GM19463 (cell line): ENCODE measurements at regions not wholly inside any gene's neighbourhood (a gene's known extent, or its start where the extent isn't known, plus 50 kb on each side); places are given as distances from the start of the nearest gene placed in this dataset.
"Not testable (repeated sequence)": the region's sequence is repeated elsewhere in the genome, so short reads cannot be mapped to it uniquely, and the experiment has no call there.

Source experiments
- ATAC-seq: cut with Tn5 transposase; IDR thresholded peaks from one replicate; pipeline ENCODE4 v1.9.1; 2021; ENCODE audit warnings: mild to moderate bottlenecking, moderate library complexity; ENCODE audit not compliant: unreplicated experiment

DNA sequence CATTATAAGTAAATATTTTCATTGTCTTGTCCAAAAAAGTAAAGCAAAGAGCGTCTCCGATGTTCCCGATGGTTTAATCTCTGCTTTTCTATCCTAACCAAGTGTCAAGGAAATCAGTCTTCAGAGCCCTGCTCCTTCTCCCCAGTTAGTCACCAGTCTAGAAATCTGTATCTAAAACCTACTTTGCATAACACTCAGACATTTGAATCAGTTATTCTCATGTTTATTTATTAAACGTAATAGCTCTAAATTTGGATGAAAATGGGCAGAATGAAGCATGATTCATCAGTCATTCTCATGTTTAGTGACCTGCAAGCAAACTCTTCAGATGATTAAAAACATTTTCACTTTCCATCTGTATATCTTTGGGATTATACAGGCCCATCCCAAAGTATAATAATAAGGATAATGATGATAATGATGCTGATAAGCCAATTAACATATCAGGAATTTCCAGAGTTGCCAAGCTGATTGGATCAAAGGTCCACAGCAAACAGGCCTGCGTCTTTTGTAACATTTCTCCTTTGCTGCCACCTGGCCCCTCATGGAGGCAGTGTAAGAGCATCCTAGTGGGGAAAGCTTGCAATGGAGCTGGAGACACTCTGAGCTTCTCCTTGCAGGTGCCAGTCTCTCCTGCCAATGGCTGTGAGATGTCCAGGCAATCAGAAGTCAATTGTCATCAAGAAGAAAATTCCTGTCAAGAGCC is 273.9 kb downstream of the IGSF11 start:
- peak; percentile 43 for ATAC-seq

DNA sequence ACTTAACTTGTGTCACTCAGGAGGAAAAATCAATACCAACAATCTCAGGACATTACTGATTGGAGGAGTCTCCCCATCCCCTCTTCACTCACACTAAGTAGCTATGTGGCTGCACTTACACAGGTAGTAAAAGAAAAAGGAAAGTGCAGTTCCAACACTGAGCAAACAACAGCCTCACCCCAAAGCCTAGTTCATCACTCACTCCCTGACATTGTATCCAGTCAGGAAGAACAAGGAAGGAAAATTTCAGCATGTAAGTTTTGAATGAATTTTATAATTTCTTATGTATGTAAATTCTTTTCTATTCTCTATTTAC is 273.4 kb downstream of the IGSF11 start:
- peak; percentile 15 for ATAC-seq

DNA sequence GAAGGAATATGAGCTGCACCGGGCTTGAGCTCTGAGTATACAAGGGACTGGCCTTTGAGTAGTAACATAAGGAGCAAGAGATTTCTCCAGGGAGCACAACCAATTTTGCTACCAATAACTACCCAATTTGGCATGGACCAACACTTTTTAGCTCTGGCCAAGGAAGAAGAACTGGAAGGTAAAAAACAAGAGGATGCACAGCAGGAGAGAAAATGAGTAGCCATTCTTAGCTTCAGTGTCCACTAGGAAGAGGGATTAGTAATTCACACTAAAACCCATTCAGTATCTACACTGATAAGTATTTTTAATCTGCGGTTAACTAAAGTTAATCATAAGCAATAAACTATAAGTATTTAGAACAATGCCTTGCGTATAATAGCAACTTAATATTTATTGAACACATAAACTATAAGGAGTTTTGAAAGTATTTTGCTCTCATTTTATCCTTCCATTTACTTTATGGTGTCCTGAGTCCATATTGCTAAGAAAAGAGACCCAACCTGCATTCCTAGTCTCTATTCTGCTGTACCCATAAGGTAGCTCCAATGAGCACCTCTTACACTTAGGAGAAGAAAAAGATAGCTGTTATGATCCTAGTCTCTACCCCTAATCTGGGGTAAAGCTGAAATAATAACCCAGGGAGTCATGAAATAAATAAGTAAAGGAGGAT is 268.9 kb downstream of the IGSF11 start:
- ATAC-seq: no peak

DNA sequence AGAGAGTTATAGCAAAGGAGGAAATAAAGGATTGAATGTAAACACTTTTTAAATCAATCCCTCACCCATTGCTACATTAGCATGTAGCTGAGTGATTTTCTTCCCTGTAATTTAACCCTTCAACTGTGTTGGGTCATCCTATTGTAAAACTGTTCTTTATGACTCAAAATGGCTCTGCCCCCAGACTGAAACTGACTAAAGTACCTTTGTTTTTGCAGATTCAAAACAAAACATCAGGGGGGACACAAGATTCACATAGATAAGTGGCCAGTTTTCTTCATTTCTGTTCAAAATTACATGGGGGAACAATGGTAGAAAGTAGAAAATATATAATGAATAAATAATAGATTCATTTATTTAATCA is 268.4 kb downstream of the IGSF11 start:
- ATAC-seq: no peak

DNA sequence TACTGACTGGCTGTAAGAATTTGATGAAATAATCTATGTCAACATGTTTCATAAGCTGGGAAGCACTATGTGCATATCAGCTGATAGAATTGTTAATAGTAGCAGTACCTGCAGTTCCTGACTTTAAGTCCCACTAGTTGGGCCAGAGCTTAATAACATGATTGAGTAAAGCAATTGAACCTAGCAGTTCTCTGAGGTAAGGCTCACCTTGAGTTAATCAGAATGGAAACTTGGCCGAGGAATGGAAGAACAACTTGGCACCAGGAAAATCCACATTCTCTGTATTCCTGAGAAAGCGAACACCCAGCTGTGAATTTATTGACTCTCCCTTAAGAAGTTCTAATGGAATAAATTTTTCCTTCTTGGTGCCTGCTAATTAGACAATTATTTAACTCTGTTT is 262.6 kb downstream of the IGSF11 start:
- no peak for ATAC-seq

DNA sequence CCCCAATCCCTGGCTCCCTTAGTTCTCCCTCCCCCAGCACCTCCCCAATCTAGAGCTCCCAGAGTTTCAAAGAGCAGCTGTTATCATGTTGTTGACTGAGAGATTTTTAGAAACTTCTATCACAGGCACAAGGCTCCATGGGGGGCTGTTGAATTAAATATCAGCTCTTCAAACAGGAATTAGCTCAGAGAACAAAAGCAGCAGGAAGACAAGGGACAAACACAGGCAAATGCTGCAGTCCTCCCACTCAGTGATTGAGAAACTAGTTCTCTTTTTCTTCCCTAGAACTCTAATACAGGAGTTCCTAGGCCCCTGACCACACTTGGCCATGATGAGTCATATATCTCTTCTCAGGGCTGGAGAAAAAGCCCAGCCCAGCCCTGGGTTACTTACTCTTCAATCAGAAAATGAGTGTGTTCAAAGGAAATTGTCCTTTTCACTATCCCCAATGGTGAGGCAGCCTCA is 262.1 kb downstream of the IGSF11 start:
- peak; percentile 99 for ATAC-seq

DNA sequence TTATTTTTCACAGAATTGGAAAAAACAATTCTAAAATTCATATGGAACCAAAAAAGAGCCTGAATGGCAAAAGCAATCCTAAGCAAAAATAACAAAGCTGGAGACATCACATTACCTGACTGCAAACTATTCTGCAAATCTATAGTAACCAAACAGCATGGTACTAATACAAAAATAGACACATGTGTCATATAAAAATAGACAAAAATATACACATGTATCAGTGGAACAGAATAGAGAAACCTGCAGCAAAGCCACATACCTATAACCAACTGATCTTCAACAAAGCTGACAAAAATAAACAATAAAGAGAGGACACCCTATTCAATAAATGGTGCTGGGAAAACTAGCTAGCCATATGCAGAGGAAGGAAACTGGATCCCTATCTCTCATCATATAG is 259.6 kb downstream of the IGSF11 start:
- ATAC-seq: no peak

DNA sequence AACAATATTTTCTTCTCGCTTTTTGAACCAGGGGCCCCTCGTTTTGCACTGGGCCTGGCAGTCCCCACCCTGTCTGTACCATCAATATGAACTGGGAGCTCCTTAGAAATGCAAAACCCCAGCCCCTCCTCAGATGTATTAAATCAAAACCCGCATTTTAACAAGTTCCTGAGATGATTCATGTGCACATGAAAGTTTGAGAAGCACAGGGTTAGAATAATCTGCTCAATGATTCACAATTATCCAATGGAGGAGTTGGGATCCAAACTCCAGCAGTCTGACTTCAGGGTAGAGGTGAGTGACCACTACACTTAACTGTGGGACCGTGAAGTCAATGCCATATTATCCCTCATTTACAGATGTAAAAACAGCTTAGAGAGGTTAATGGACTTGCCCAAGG is 256.4 kb downstream of the IGSF11 start:
- no peak for ATAC-seq

DNA sequence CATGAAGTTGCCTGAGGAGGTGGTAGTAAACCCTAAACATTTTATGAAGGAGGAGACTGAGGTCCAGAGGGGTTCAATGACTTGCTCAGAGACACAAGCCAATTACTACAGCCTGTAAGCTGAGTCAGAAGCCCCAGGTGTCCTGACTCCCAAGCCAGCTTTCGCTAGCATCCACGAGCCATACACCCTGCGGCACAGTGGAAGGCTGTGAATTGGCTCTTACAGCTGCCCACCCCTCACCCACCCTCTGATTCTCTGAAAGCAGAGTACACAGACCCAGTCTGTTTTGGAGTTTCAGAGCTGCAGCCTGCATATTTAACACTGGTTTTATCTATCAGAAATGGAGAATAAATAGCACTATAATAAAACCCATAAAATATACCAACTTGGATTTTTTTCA is 253.4 kb downstream of the IGSF11 start:
- no peak for ATAC-seq

DNA sequence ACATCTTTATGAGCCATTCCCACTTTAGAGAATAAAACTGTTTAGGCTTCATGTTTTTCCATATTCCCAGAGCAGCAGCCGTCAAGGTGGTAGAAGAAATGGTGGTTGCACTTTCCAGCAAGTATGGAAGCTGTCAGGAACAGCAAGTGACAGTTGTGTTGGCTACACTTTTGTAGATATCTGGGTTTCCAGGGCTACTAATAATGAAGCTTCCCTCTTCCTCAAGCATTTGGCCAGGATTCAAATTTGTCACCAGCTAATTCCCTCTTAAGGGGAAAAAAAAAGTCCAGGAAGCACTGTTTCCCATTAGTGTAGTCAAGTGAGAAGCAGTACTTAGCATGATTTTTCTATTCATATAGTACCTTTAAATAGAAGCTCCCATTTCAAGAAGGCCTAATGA is 252.8 kb downstream of the IGSF11 start:
- no peak for ATAC-seq

DNA sequence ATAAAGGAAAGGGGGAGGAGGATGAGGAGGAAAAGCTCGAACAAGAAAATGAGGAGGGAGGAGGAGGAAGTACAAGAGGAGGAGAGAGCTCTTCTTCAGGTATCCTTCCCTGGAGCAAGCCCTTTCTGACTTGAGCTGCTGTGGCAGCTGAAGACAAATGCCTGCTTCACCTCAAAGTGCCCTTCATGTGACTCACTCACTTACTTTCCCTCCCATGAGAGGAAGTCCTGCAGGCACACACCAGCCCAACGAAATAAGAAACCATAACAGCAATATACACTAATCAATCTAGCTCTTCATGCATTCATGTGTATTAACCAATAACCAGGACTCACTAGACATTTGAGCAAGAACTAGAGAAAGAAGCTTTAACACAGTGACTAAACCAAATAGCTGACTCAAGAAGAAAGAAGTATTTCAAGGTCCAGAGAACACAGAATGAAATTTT is 251.9 kb downstream of the IGSF11 start:
- ATAC-seq: peak; percentile 95

DNA sequence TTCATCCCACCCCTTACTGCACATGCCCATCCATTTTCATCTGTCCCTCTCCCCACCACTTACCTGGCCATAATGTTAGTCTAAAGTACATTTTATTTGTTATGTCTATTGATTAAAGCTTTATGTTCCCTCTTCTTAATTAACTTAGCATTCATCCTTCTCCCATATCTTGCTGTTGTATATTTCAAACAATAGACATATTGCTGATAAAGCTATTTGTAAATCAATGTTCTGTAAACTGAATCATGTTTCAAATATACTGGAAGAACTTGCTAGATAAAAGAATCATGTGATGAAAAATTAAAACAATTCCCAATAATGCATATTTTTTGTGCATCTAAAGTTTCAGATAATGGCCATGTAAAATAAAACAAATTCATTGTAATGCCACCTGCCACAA is 249.2 kb downstream of the IGSF11 start:
- no peak for ATAC-seq

DNA sequence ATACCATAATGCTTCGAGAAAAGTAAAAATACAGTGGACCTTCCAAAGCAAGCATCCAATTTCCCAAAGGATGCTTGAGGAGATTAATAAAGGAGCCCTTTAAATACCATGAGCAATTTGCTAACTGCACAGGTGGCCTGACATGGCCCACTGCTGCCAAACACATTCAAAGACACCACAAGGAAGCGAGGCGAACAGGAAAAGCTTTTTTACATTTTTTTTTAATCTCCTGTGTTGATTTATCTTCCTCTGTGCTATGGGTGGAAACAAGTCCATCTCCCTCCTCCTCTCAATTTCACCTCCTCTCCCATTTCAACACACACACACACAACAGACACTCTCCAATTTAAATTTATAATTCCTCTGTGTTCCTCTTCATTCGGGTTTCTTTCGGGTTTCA is 243.4 kb downstream of the IGSF11 start:
- ATAC-seq: no peak

DNA sequence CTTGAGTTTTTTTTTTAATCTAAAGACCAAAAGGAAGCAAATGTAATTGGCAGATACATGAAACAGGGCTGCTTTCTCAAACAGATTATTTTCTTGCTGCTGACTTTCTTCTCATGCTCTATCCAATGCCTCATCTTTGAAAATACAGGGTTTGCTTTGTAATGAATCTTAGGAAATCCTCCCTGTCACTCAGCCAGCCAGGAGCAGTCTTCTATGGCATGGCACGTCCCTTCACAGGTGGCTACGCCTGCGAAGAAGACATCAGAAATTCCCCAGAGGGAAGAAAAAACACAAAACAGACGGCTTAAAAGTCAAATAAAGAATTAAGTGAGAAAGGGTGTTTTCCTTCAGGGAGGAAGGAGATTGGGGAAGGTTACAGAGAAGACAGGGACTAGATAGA is 242.5 kb downstream of the IGSF11 start:
- ATAC-seq: peak; percentile 49

DNA sequence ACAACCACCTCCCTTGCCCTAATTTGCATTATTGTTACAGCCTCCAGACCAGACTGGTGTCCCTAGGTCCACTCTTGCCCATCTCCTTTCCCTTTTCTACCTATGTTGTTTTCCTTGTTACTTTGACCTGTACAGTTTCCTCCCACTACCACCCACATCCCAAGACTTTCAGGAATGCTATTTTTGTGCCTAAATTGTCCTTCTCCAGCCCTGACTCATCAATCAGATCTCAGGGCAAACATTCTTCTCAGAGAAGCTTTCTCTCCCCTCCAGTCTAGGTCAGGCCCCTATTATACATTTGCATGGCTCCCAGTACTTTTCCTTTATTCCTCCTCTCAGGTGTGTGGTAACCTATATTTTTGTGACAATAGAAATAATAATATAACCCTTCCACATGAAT is 241.5 kb downstream of the IGSF11 start:
- no peak for ATAC-seq

DNA sequence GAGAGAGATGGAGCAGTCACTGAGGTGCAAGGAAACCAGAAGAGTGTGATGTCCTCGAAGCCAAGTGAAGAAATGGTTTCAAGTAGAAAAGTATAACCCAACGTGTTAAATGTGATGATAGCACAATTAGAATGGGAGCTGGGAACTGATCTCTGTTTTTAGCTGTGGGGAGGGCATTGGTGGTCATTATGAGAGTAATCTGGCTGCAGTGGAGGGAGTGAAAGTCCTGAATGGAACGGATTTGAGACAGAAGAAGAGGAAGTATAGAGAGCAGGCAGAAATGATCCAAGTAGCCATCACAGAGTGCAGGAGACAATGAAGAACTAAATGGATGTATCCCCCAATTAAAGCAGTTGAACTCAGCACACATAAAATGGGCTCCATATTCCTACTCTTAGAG is 235.3 kb downstream of the IGSF11 start:
- no peak for ATAC-seq

DNA sequence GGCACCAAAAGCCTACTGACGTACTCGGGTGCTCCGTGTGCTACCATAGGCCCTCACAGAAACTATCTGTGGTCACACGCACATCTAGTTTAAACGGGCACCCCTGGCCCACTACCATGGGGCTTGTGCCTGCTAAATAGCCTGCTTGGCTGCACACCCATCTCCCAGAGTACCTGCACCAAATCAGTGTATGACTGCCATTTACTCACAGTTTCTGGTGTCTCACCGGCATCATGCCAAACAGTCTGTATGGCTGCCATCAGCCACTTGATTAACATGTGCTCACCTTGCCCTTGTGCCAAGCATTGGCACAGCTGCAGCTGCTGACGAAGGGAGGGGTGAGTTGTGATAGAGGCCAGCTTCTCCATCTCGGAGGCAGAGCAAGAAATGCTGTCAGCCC is 232.7 kb downstream of the IGSF11 start:
- ATAC-seq: no peak

DNA sequence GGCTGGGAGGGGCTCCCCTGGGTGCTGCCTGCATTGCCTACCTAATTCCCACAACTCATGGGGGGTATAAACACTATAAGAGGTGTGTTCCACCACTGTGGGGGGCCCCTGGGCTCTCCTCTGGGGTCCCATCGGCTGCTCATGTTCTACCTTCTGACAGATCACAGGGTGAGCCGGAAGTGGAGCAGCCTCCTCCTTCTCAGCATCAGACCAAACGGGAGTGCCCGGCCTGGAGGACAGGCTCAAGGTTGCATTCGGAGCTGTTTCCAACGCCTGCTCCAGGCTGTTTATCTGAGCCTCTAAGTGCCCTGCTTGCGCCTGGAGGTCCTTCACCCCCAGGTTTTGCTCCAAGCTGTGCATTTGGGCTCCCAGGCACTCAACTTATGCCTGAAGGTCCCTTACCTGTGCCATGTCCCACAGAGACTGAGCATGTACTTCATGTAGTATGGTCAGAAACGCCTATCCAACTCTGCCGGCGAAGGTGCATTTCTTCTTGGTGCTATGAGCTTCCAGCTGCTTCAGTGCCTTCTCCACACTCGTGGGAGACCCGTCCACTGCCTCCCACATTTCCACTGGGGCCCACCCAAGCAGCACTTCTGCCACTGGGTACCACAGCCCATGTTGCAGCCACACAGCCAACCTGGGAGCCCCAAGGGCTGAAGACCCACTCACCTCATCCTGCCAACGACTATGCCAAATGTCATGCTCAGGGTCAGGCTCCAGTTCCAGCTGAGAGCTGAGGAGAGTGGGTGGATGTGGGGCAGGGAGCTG is 232.1 kb downstream of the IGSF11 start:
- ATAC-seq: no peak

DNA sequence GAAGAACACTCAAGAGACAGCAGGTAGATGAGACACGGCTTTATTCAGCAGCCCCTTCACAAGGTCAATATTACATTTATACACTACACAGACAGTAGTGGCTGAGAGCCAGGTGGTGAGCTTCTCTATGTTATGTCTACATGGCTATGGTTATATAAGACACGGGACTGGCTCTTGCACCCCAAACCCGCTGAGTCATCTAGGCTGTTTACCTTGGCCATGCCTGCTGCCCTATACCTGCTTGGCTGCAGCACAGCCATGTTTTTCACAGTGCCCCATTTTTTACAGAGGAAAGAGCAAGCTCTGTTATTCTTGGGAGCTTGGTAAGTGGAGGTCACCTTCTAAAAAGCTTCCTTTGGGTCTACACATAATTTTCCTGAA is 231.6 kb downstream of the IGSF11 start:
- ATAC-seq: no peak

DNA sequence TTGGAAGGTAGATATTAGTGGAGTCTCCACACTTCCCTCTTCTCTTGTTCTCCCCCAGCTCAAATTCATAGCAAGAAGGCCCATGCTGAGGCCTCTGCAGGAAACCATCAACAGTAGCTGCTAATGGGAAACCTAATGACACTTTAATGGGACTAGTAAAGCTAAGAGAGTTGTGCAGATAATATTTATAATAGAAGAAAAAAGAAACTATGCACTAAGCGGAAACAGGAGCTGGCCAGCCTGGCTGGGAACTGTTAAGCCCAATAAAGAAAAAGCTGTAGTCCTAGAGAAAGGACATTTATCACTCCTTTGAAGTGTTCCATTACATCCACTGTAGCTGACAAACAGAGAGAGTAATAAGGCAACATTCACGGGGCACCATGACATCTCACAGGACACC is 229.6 kb downstream of the IGSF11 start:
- ATAC-seq: no peak

DNA sequence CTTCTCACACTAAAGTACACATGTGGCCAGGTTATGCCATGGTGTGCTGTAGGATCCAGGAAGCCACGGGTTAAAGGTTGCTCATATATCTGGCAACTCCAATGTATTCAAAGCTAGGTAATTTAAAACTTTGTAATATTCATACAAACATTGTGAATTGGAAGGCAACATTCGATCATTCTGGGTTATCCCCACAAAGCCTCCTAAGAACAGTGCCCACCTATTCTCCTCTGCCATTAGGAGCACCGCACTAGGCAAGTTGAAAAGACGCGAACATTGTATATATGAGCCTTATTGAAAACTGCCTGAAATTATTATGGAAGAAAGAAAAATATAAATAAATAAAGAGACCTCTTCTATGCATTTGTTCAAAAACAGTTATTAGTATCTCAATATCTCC is 228.2 kb downstream of the IGSF11 start:
- ATAC-seq: no peak

DNA sequence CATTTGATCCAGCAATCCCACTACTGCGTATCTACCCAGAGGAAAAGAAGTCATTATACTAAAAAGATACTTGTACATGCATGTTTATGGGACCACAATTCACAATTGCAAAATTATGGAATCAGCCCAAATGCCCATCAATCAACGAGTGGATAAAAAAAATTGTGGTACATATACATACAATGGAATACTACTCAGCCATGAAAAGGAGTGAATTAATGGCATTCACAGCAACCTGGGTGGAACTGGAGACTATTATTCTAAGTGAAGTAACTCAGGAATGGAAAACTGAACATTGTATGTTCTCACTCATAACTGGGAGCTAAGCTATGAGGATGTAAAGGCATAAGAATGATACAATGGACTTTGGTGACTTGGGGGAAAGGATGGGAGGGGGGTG is 227.3 kb downstream of the IGSF11 start:
- ATAC-seq: not testable (repeated sequence)
